ENCODE measurements at regions not wholly inside any gene's neighbourhood (a gene's known extent, or its start where the extent isn't known, plus 50 kb on each side); places are given as distances from the start of the nearest gene placed in this dataset.

GRCh38 chr2:59703796-59704195, 849.7 kb downstream of the BCL11A start:
- no peak for DNase-seq

GRCh38 chr2:59702026-59702425, 851.4 kb downstream of the BCL11A start:
- DNase-seq, result no peak

GRCh38 chr2:59701271-59701994, 852.0 kb downstream of the BCL11A start:
- DNase-seq, result no peak

DNA sequence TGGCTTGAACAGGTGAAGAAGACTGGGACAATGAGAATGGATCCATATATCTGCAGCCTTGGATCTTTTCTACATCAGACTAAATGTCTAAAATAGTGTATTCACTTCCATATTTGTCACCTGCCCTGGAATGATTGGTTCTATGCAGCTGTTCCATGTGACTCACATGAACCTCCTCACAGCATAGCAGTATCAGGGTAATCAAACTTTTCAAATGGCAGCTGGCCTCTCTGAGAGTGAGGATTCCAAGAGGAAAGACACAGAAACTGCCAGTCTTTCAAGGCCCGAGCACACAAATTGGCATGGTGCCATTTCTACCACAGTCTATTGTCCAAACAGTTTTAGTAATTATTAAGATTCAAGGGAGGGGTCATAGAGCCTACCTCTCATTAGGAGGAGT, 859.3 kb downstream of the BCL11A start:
- no peak for DNase-seq

GRCh38 chr2:59693231-59693959, 860.1 kb downstream of the BCL11A start:
- DNase-seq, result no peak

- DNase-seq, result no peak
Measured at GRCh38 chr2:59691518-59692190, 861.8 kb downstream of the BCL11A start.

GRCh38 chr2:59690849-59691248, 862.6 kb downstream of the BCL11A start:
- no peak for DNase-seq

DNA sequence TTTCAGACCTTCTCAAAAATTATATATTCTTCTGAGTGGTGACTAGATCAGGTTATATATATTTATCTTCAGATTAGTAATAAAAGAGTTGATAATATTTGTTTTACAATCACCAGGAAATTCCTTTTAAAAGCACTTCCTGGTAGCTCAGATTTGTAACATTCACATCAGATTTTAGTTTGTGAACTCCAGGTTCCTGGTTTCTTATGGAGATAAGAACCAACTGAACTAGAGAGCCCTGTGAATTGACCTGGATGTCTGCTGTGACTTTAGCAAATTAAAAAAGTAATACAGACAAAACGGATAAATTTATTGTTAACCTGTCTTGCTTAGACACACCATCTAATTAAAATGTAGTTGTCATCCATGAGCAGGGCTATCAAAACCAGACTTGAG, 868.7 kb downstream of the BCL11A start:
- no peak for DNase-seq

DNA sequence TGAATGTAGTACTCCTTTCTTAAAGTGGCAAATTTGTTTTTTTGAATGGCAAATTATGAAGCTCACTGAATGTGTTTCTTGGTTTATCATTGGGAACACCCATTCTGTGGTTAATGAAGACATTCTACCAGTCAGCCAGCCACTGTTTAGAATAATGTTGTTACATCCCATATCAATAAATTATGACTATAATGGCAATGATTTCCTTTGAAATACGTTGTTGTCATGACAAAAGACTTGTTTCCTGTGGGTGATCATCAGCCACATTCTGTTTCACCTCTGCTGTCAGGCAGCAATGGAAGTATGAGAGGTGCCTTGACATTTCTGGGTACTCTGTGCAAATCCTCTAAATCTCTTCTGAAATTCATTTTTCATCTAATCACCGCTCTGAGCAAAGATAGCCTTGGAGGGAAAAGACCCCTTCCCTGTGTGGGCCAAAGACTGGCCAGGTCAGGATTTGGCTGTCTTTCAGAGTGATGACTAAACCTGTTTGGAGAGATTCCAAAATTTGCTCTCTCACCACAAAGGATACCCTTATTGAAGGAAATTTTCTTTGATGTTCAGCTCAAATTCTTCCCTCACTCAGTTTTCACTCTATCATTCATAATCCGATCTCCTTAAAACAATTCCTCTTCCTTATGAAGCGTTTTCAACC, 869.2 kb downstream of the BCL11A start:
- no peak for DNase-seq

- DNase-seq, result no peak
Measured at GRCh38 chr2:59680863-59681262, 872.6 kb downstream of the BCL11A start.

- no peak for DNase-seq
Measured at GRCh38 chr2:59677158-59677557, 876.3 kb downstream of the BCL11A start.

DNA sequence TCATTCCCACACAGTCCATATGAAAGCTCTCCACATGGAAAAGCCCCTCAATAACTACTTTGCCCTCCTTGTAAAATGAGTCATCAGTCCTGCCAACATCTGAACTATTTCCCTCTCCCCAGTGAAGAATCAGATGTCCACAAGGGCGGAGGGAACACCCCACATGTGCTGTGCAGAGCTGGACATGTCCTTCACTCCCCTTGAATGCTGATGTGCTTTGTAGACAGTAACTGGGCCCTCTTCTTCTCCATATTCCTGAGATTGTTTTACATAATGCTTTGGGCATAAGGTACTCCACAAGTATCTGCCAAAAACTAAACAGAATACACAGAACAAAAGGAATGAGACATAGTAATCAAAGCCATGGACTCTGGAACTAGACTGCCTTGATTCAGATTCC, 879.4 kb downstream of the BCL11A start:
- no peak for DNase-seq

GRCh38 chr2:59665021-59665420, 888.4 kb downstream of the BCL11A start:
- DNase-seq, result no peak

- no peak for DNase-seq
Measured at GRCh38 chr2:59662127-59662861, 891.2 kb downstream of the BCL11A start.

- no peak for DNase-seq
Measured at GRCh38 chr2:59660262-59660661, 893.2 kb downstream of the BCL11A start.

- no peak for DNase-seq
Measured at GRCh38 chr2:59658906-59659635, 894.4 kb downstream of the BCL11A start.

DNA sequence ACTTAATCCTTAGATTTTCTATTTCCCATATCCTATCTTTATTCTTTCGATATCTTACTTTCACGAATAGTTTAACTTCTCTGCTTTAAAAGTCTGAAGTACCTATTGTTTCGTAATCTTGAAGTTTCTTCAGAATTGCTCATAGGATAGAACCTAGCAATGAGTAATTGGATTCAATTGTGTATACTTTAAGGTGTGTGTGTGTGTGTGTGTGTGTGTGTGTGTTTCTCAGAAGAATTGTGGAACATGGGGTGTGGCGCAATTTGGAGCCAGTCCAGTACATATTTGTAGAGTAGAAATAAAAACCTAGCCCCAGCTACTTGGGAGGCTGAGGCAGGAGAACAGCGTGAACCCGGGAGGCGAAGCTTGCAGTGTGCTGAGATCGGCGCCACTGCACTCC, 897.6 kb downstream of the BCL11A start:
- no peak for DNase-seq

- no peak for DNase-seq
Measured at GRCh38 chr2:59654710-59655109, 898.7 kb downstream of the BCL11A start.

GRCh38 chr2:59653164-59653563, 900.3 kb downstream of the BCL11A start:
- DNase-seq, result no peak

- DNase-seq, result no peak
Measured at GRCh38 chr2:59630789-59631188, 922.7 kb downstream of the BCL11A start.

DNA sequence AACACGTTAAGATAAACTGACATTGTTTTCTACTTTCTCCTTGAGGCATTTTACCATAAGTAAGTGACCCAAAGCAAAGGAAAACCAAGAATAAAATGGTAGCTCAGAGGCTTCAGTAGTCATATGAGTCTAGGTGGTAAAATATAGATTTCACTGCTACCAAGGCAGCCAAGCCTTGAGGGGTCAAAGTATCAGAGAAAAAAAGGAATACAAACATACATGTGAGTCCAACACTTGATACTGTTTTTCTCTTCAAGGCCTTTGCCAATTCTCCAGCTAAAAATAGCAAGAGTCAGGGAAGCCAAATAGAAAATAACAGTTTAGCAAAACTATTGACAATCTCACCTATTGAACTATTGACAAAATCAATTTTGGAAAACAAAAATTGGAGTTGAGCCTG, 925.9 kb downstream of the BCL11A start:
- DNase-seq, result no peak

All from NCI-H82 (cell line).